Activated CD4-positive, alpha-beta memory T cell treated with anti-CD3 and anti-CD28 coated beads for 36 hours (primary cell): ENCODE measurements at regions not wholly inside any gene's neighbourhood (a gene's known extent, or its start where the extent isn't known, plus 50 kb on each side); places are given as distances from the start of the nearest gene placed in this dataset.

Experiments used
- CTCF ChIA-PET: fragments of 350-600 bp; sonication (Branson Sonifier 250); formaldehyde crosslinking; loops from one replicate; lab custom pipeline; 2021; ENCODE audit warnings: antibody characterized with exemption, inconsistent platforms; lab: Charles Lee
- POLR2A ChIA-PET: fragments of 350-600 bp; sonication (Branson Sonifier 250); formaldehyde crosslinking; loops from one replicate; lab custom pipeline; 2021; ENCODE audit warnings: antibody characterized with exemption; lab: Charles Lee
- DNase-seq: peaks from one replicate; pipeline ENCODE4 v3.0.0-alpha.2; 2020
- H3K27ac Mint-ChIP-seq: one replicate; pipeline ENCODE4 v1.8.0; 2021; ENCODE audit warnings: mixed read lengths
- H3K27me3 Mint-ChIP-seq: one replicate; pipeline ENCODE4 v1.8.0; 2021; ENCODE audit warnings: mixed read lengths
- H3K36me3 Mint-ChIP-seq: one replicate; pipeline ENCODE4 v1.8.0; 2021; ENCODE audit warnings: mixed read lengths
- H3K4me1 Mint-ChIP-seq: one replicate; pipeline ENCODE4 v1.8.0; 2021; ENCODE audit warnings: low read depth, mixed read lengths
- H3K4me3 Mint-ChIP-seq: one replicate; pipeline ENCODE4 v1.8.0; 2021; ENCODE audit warnings: mild to moderate bottlenecking, mixed read lengths
- H3K9me3 Mint-ChIP-seq: one replicate; pipeline ENCODE4 v1.8.0; 2021; ENCODE audit warnings: mixed read lengths
- intact Hi-C: fragments of 100-400 bp; cut with micrococcal nuclease; formaldehyde crosslinking; loops from one replicate; pipeline ENCODE4 v1.15.1; 2023

DNA sequence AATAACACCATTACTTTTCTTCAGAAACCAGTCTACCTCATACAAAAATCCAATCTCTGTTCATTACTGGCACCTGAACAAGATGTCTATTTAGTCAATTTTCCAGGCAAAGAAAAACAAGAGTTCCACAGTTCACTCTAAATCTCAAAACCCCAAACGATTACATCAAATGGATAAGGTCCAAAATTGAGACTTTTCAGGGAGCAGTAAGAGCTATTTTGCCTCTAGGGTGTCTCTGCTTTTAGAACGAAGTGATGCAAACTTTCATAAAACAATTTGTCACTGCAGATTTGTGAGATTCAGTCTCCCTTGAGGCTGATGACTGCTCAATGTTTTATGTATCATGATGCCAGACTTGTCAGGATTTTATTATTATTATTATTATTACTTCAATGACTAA lies 937.0 kb upstream of the PHF14 start:
- DNase-seq = no peak
- intact Hi-C loops = no loop called here
- ChIA-PET POLR2A (no interaction called here), CTCF (no interaction called here)
- Mint-ChIP-seq H3K4me1 (no peaks in the 10 kb centered on the region), H3K36me3 (no peaks in the 10 kb centered on the region), H3K27ac (no peak overlapping the region), H3K4me3 (no peak overlapping the region), H3K9me3 (peaks cover 6% of the 10 kb centered on the region), H3K27me3 (no peaks in the 10 kb centered on the region)

DNA sequence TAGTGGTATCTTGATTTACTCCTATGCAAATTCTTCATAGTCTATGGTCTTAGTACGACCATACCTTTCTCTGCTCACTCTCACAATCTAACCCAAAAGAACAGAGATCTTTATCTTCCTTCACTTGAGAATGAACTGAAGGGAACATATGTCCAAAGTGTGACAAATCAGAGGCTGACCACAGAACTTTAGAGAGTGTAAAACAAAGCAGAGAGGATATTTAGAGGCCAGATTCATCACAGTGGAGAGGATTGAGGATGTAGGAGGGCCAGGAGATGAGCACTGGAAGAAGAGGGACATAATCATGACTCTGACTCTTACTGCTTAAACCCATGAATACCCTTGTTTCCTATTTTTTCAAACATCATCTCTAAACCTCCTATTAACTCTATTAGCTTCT lies 935.3 kb upstream of the PHF14 start:
- H3K4me3 Mint-ChIP-seq = no peak overlapping the region
- intact Hi-C loops = no loop called here
- H3K4me1 Mint-ChIP-seq = no peaks in the 10 kb centered on the region
- H3K27ac Mint-ChIP-seq = no peak overlapping the region
- no peaks in the 10 kb centered on the region for H3K36me3 Mint-ChIP-seq
- ChIA-PET CTCF (no interaction called here), POLR2A (no interaction called here)
- no peak for DNase-seq
- H3K27me3 Mint-ChIP-seq = no peaks in the 10 kb centered on the region
- H3K9me3 Mint-ChIP-seq = peaks cover 8% of the 10 kb centered on the region

DNA sequence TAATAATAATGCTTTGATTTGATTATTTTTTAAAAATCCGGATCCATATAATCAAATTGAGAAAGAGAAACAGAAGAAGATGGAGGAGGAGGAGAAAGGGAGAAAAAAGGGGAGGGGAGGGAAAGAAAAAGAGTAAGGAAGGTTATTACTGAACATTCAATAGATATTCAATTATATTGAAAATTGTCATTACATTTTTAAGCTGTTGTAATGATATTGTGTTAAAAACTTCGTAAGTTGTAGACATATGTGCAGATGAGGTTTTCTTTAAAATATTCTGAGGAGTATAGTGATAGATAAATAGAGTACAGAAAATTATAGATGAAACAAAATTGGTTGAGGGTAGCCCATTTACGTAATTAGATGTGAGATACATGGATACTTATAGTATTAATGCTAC lies 933.0 kb upstream of the PHF14 start:
- CTCF ChIA-PET = no interaction called here
- DNase-seq = no peak
- H3K4me3 Mint-ChIP-seq = no peak overlapping the region
- intact Hi-C loops = no loop called here
- H3K9me3 Mint-ChIP-seq = peaks cover 6% of the 10 kb centered on the region
- POLR2A ChIA-PET = no interaction called here
- no peak overlapping the region for H3K27ac Mint-ChIP-seq
- H3K4me1 Mint-ChIP-seq = no peaks in the 10 kb centered on the region
- H3K27me3 Mint-ChIP-seq = no peaks in the 10 kb centered on the region
- no peaks in the 10 kb centered on the region for H3K36me3 Mint-ChIP-seq

DNA sequence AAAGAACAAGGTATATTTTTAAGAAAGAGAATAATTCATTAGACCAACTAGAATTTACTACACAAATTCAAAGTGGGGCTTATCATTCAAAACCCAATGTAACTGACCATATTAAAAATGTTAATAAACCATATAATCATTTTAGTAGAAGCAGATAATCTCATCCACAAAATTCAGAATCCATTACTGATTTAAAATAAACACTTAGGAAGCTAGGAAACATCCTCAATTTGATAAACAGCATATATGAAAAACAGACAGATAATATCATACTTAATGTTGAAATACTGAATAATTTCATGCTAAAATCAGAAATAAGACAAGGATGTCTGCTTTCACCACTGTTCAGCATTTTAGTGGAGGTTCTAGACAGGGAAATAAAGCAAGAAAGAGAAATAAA lies 902.8 kb upstream of the PHF14 start:
- no peaks in the 10 kb centered on the region for H3K4me1 Mint-ChIP-seq
- no peak for DNase-seq
- POLR2A ChIA-PET = no interaction called here
- no peaks in the 10 kb centered on the region for H3K36me3 Mint-ChIP-seq
- H3K27me3 Mint-ChIP-seq = no peaks in the 10 kb centered on the region
- no peaks in the 10 kb centered on the region for H3K9me3 Mint-ChIP-seq
- no peak overlapping the region for H3K27ac Mint-ChIP-seq
- intact Hi-C loops = no loop called here
- H3K4me3 Mint-ChIP-seq = no peak overlapping the region
- CTCF ChIA-PET = no interaction called here

DNA sequence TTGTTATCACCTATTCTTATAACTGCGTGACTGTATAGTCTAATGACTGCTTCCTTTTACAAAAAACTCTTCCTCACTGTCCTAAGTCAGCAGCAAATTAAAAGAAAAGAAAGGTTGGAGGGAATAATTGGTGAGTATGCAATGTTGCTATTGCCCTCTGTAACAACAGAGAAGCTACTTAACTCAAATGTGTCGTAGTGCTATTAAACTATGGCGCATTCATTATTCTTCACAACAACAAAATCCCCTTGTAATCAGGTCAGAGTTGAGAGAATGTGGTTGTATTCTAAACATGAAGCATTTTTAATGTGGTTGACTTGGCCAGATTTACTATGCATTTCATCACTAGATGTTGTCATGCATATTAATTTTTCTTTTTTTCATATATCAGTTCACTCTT lies 897.8 kb upstream of the PHF14 start:
- no peak overlapping the region for H3K27ac Mint-ChIP-seq
- H3K27me3 Mint-ChIP-seq = no peaks in the 10 kb centered on the region
- CTCF ChIA-PET = no interaction called here
- H3K4me3 Mint-ChIP-seq = no peak overlapping the region
- no peaks in the 10 kb centered on the region for H3K4me1 Mint-ChIP-seq
- DNase-seq = no peak
- H3K9me3 Mint-ChIP-seq = peaks cover 12% of the 10 kb centered on the region
- H3K36me3 Mint-ChIP-seq = no peaks in the 10 kb centered on the region
- intact Hi-C loops = no loop called here
- POLR2A ChIA-PET = no interaction called here

DNA sequence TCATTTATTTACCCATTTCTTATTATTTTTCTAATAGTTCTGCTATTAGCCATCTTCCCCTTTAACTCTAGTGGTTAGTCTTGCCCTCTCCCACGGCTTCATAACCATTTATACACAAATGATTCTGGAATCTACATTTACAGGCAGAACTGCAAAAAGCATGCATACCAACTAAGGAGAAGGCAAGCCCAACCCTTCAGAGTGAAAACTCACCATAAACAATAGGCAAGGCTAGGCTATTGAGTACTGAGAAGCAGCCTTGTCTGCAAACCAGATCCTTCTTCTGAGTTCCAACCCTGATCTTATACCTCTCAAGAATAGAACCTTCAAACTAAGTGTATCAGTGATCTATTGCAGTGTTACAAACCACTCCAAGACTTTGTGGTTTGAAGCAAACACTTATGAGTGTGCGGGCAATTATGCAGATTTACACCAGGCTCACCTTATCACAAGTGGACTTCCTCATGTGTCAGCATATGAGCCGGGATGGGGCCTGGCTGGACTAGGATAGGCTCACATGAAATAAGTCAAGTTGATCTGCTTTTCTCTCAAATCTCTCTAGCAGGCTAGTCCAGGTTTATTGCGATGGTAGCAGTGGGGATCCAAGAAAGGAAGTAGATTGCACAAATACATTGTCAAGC lies 896.9 kb upstream of the PHF14 start:
- no peak for DNase-seq
- H3K36me3 Mint-ChIP-seq = no peaks in the 10 kb centered on the region
- no peaks in the 10 kb centered on the region for H3K27me3 Mint-ChIP-seq
- H3K4me1 Mint-ChIP-seq = no peaks in the 10 kb centered on the region
- H3K27ac Mint-ChIP-seq = no peak overlapping the region
- intact Hi-C loops = no loop called here
- ChIA-PET CTCF (no interaction called here), POLR2A (no interaction called here)
- peaks cover 12% of the 10 kb centered on the region for H3K9me3 Mint-ChIP-seq
- H3K4me3 Mint-ChIP-seq = no peak overlapping the region

DNA sequence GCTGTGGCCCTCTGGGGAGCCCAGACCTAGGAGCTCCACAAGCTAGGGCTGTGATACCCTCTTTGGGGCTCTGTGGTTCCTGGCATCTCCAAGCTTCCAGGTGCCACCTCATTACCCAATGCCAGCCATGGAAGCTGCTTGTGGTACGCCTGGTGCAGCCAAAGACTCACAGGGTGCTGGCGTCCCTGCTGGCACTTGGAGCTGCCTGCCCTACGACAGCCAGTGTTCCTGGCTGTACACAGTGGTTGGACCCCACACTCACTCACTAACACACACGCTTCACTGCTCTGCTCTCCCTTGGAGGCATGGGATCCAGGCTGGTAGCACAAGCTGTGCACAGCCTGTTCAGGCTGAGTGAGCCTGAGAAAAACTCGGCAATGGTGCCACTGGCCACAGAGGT lies 894.1 kb upstream of the PHF14 start:
- POLR2A ChIA-PET = no interaction called here
- DNase-seq = no peak
- no peaks in the 10 kb centered on the region for H3K36me3 Mint-ChIP-seq
- intact Hi-C loops = no loop called here
- H3K4me3 Mint-ChIP-seq = no peak overlapping the region
- H3K27ac Mint-ChIP-seq = no peak overlapping the region
- peaks cover 12% of the 10 kb centered on the region for H3K9me3 Mint-ChIP-seq
- H3K27me3 Mint-ChIP-seq = no peaks in the 10 kb centered on the region
- H3K4me1 Mint-ChIP-seq = no peaks in the 10 kb centered on the region
- CTCF ChIA-PET = no interaction called here

DNA sequence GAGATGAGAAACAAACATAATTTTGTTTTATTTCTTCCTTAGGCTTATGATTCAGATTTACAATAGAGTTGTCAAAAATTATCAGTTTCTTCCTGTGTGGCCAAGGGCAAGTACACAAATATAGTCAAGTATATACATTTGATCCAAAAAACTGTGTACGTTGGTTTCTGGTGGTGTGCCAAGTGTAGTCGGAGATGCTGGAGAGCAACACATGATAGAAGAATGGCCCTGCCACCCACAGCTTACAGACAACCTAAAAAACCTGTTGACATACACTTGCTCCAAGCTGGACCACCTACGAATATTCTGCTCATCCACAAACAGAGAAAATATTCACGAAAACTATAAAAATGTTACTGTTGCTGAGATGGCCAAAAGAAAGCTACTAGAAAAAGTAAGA lies 890.8 kb upstream of the PHF14 start:
- Mint-ChIP-seq H3K27ac (no peak overlapping the region), H3K4me1 (no peaks in the 10 kb centered on the region), H3K9me3 (peaks cover 10% of the 10 kb centered on the region), H3K36me3 (no peaks in the 10 kb centered on the region), H3K4me3 (no peak overlapping the region), H3K27me3 (no peaks in the 10 kb centered on the region)
- intact Hi-C loops = no loop called here
- no peak for DNase-seq
- ChIA-PET CTCF (no interaction called here), POLR2A (no interaction called here)

DNA sequence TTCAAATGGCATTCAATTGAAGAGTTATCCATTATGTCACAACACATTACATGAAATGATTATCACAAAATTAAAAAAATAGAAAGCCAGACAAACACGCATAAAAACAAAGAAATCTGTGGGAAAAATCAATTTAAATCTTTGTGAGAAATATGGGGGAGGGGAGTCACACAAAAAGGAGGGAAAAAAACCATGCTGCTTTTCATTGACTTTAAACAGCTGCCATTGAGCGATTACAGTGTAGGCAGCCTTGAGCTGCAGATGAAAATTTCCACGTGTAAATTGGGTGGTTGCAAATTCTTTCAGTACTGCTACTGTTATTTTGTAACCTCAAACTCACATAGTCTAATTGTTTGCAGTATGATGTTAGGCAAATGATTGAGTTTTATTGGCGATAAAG lies 889.9 kb upstream of the PHF14 start:
- H3K36me3 Mint-ChIP-seq = no peaks in the 10 kb centered on the region
- no peak overlapping the region for H3K4me3 Mint-ChIP-seq
- DNase-seq = no peak
- intact Hi-C loops = no loop called here
- CTCF ChIA-PET = no interaction called here
- H3K27me3 Mint-ChIP-seq = no peaks in the 10 kb centered on the region
- peaks cover 6% of the 10 kb centered on the region for H3K9me3 Mint-ChIP-seq
- no peak overlapping the region for H3K27ac Mint-ChIP-seq
- no peaks in the 10 kb centered on the region for H3K4me1 Mint-ChIP-seq
- POLR2A ChIA-PET = no interaction called here

DNA sequence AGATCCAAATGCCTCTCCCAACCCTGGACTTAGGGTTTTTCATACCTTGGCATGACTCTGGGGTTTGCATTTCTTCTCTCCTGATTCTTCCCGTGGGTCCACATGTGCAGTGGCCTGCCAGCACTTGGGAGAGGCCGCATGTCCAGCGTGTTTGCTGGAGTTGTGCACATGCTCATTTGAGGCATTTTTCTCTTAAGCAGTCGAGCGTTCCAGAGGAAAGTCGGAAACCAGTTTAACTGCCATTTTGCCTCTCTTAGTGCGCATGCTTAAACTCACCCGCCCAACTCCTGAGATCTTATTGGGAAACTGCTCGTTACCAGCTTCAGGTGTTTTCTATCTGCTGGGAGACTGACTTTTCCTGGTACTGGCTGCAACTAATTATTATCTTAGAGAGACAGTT lies 888.4 kb upstream of the PHF14 start:
- Mint-ChIP-seq H3K27me3 (no peaks in the 10 kb centered on the region), H3K4me1 (no peaks in the 10 kb centered on the region), H3K9me3 (peaks cover 4% of the 10 kb centered on the region), H3K4me3 (no peak overlapping the region), H3K27ac (no peak overlapping the region), H3K36me3 (no peaks in the 10 kb centered on the region)
- POLR2A ChIA-PET = no interaction called here
- CTCF ChIA-PET = no interaction called here
- DNase-seq = no peak
- intact Hi-C loops = no loop called here

DNA sequence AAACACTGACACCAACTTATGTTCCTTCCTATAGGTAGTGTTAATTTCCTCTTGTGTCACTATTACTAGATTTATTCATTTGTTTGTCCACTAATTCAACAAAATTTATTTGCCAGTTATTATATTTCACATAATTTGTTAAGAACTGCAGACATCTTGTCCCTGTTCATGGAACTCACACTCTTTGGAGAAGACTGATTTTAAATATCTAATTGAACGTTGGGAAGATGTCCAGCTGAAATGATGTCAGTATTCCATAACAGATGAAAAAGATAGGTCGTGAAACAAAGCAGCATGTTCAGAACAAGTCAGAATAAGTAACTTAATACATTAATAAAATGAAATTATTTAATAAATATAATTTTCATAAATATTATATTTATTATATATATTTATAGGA lies 873.1 kb upstream of the PHF14 start:
- Mint-ChIP-seq H3K9me3 (peaks cover 3% of the 10 kb centered on the region), H3K36me3 (no peaks in the 10 kb centered on the region), H3K27ac (no peak overlapping the region), H3K4me1 (no peaks in the 10 kb centered on the region), H3K4me3 (no peak overlapping the region), H3K27me3 (no peaks in the 10 kb centered on the region)
- DNase-seq = no peak
- intact Hi-C loops = no loop called here
- ChIA-PET POLR2A (no interaction called here), CTCF (no interaction called here)

DNA sequence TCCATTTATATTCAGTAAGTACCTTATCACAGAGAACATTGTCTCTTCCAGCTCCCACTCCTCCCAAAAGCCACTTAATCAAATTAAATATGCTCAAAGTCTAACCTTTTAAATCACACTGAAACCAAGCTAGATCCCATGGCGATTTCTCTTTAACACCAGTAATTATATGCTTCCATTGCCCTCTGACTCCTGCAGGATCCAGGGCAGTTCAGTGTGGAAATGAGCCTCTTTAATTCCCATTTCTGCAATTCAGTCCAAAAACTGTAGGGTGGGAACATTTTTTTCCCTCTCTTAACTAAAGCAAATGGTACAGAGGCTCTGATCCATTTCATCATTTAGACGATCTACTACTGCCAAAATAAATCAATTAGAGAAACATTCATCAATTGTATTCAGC lies 872.3 kb upstream of the PHF14 start:
- no peak for DNase-seq
- Mint-ChIP-seq H3K27me3 (no peaks in the 10 kb centered on the region), H3K27ac (no peak overlapping the region), H3K36me3 (no peaks in the 10 kb centered on the region), H3K4me3 (no peak overlapping the region), H3K4me1 (no peaks in the 10 kb centered on the region), H3K9me3 (peaks cover 3% of the 10 kb centered on the region)
- POLR2A ChIA-PET = no interaction called here
- CTCF ChIA-PET = no interaction called here
- intact Hi-C loops = no loop called here

DNA sequence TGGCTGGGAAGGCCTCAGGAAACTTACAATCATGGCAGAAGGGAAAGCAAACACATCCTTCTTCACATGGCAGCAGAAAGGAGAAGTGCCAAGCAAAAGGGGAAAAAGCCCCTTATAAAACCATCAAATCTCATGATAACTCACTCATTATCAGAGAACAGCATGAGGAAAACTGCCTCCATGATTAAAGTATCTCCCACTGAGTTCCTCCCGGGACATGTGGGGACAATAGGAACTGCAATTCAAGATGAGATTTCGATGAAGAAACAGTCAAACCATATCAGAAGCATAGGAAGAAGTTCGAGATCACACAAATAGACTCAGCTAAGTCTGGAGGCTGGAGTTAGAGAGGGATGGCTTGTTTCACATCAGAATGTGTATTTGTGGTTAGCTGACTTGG lies 869.4 kb upstream of the PHF14 start:
- H3K36me3 Mint-ChIP-seq = no peaks in the 10 kb centered on the region
- no peaks in the 10 kb centered on the region for H3K27me3 Mint-ChIP-seq
- no peaks in the 10 kb centered on the region for H3K4me1 Mint-ChIP-seq
- H3K4me3 Mint-ChIP-seq = no peak overlapping the region
- no peak overlapping the region for H3K27ac Mint-ChIP-seq
- ChIA-PET POLR2A (no interaction called here), CTCF (no interaction called here)
- peaks cover 7% of the 10 kb centered on the region for H3K9me3 Mint-ChIP-seq
- no peak for DNase-seq
- intact Hi-C loops = no loop called here
